Liver (tissue), 8 donors: ENCODE measurements at regions not wholly inside any gene's neighbourhood (a gene's known extent, or its start where the extent isn't known, plus 50 kb on each side); places are given as distances from the start of the nearest gene placed in this dataset.
A peak's percentile ranks its signal among the peaks of the same experiment; 100 is the strongest.

Experiments used
- DNase-seq: peaks from one replicate; pipeline ENCODE4 v3.0.0-alpha.2; 2017; ENCODE audit warnings: low spot score
- H3K27ac ChIP-seq, 2 donors: one replicate each; pipeline ENCODE4 v1.7.0; 2013; ENCODE audit warnings: inconsistent platforms in 2 of 2, low read length in 2 of 2, control low read depth in 1 of 2, low read depth in 1 of 2, mild to moderate bottlenecking in 1 of 2
- H3K27me3 ChIP-seq, 4 donors: one replicate each; pipeline versions ENCODE4 v1.6.1 to v1.7.0; 2013; ENCODE audit warnings: low read length in 3 of 4, inconsistent platforms in 1 of 4, mild to moderate bottlenecking in 1 of 4, moderate library complexity in 1 of 4; ENCODE audit not compliant: control insufficient read depth in 4 of 4, insufficient read depth in 4 of 4
- H3K36me3 ChIP-seq, 4 donors: one replicate each; pipeline versions ENCODE4 v1.6.1 to v1.7.0; 2013; ENCODE audit warnings: low read length in 3 of 4, mild to moderate bottlenecking in 3 of 4, low read depth in 1 of 4, moderate library complexity in 1 of 4; ENCODE audit not compliant: control insufficient read depth in 4 of 4, insufficient read depth in 3 of 4
- H3K4me1 ChIP-seq, 4 donors: one replicate each; pipeline versions ENCODE4 v1.6.1 to v1.7.0; 2013; ENCODE audit warnings: low read length in 3 of 4, mild to moderate bottlenecking in 3 of 4, moderate library complexity in 1 of 4; ENCODE audit not compliant: control insufficient read depth in 4 of 4, insufficient read depth in 4 of 4
- H3K4me3 ChIP-seq, 3 donors: one replicate each; pipeline versions ENCODE4 v1.6.1 to v1.7.0; 2013; ENCODE audit warnings: low read length in 3 of 3, control low read depth in 1 of 3, low read depth in 1 of 3, mild to moderate bottlenecking in 1 of 3
- H3K9ac ChIP-seq, 2 donors: one replicate each; pipeline ENCODE4 v1.7.0; 2013; ENCODE audit warnings: low read length in 2 of 2, mild to moderate bottlenecking in 2 of 2, moderate library complexity in 2 of 2, control low read depth in 1 of 2, low read depth in 1 of 2
- H3K9me3 ChIP-seq, 4 donors: one replicate each; pipeline versions ENCODE4 v1.6.1 to v1.7.0; 2013; ENCODE audit warnings: low read length in 3 of 4; ENCODE audit not compliant: control insufficient read depth in 4 of 4
- ATF3 ChIP-seq: IDR thresholded peaks from 2 replicates; pipeline ENCODE4 v1.6.1; 2016; ENCODE audit warnings: antibody characterized with exemption
- CTCF ChIP-seq: fragments of 150-350 bp; IDR thresholded peaks from 2 replicates; pipeline ENCODE4 v1.5.1; 2017; ENCODE audit warnings: improper control_type of control experiment, low read depth, low read length; ENCODE audit not compliant: missing input control
- EGR1 ChIP-seq, 2 donors: IDR thresholded peaks; 2 replicates each; pipeline ENCODE4 v1.6.1; 2016 to 2018; ENCODE audit warnings: antibody characterized with exemption in 2 of 2, low read depth in 2 of 2
- FOXA1 ChIP-seq: IDR thresholded peaks from 2 replicates; pipeline ENCODE4 v1.6.1; 2016; ENCODE audit warnings: antibody characterized with exemption
- FOXA2 ChIP-seq: IDR thresholded peaks from 2 replicates; pipeline ENCODE4 v1.6.1; 2016; ENCODE audit warnings: antibody characterized with exemption
- GABPA ChIP-seq, 2 donors: IDR thresholded peaks in 1 of 2; conservative IDR thresholded peaks in 1 of 2; 2 replicates each; pipeline ENCODE4 v1.6.1; 2016; ENCODE audit warnings: antibody characterized with exemption in 2 of 2, mild to moderate bottlenecking in 1 of 2, moderate library complexity in 1 of 2
- HNF4A ChIP-seq, 2 donors: conservative IDR thresholded peaks; 2 replicates each; pipeline ENCODE4 v1.6.1; 2016; ENCODE audit warnings: antibody characterized with exemption in 2 of 2, mild to moderate bottlenecking in 2 of 2
- HNF4G ChIP-seq: IDR thresholded peaks from 2 replicates; pipeline ENCODE4 v1.6.1; 2016; ENCODE audit warnings: antibody characterized with exemption
- JUND ChIP-seq, 2 donors: IDR thresholded peaks; 2 replicates each; pipeline ENCODE4 v1.6.1; 2016; ENCODE audit warnings: antibody characterized with exemption in 2 of 2
- MAX ChIP-seq: IDR thresholded peaks from 2 replicates; pipeline ENCODE4 v1.6.1; 2016; ENCODE audit warnings: antibody characterized with exemption
- NR2F2 ChIP-seq: IDR thresholded peaks from 2 replicates; pipeline ENCODE4 v1.6.1; 2016; ENCODE audit warnings: antibody characterized with exemption
- RAD21 ChIP-seq, 2 donors: IDR thresholded peaks; 2 replicates each; pipeline ENCODE4 v1.6.1; 2016; ENCODE audit warnings: antibody characterized with exemption in 2 of 2, mild to moderate bottlenecking in 2 of 2
- REST ChIP-seq: IDR thresholded peaks from 2 replicates; pipeline ENCODE4 v1.6.1; 2016; ENCODE audit warnings: antibody characterized with exemption, mild to moderate bottlenecking
- RXRA ChIP-seq, 2 donors: IDR thresholded peaks; 2 replicates each; pipeline ENCODE4 v1.6.1; 2017 to 2018; ENCODE audit warnings: antibody characterized with exemption in 2 of 2, mild to moderate bottlenecking in 1 of 2
- SP1 ChIP-seq: IDR thresholded peaks from 2 replicates; pipeline ENCODE4 v1.6.1; 2018; ENCODE audit warnings: antibody characterized with exemption, mild to moderate bottlenecking
- TAF1 ChIP-seq: conservative IDR thresholded peaks from 2 replicates; pipeline ENCODE4 v1.6.1; 2016; ENCODE audit warnings: antibody characterized with exemption, mild to moderate bottlenecking
- WGBS: extraction: QIAGEN DNeasy Blood & Tissue Kit; methylation state at CpG from one replicate; pipeline ENCODE4 v1.1.7; 2013; 5-methylcytosine and 5-hydroxymethylcytosine counted together
- donor health status: healthy.
- donor health status: healthy.
- donor health status: healthy.
- donor health status: healthy.
- donor health status: healthy.

GRCh38 chr10:21292763-21293517 lies 232.5 kb downstream of the SKIDA1 start:
- TF ChIP-seq SP1 (peak; percentile 15), FOXA2 (no peak), NR2F2 (peak; percentile 22)
- H3K27me3 ChIP-seq, result peaks cover 0 to 8% (median 0%) of the 10 kb centered on the region in 4 donors
- H3K4me1 ChIP-seq, result peaks cover 0 to 4% (median 0%) of the 10 kb centered on the region in 4 donors
- 7% methylated on average over 14 of the region's 14 CpGs for WGBS
- H3K4me3 ChIP-seq, result no peak overlapping the region
- no peak overlapping the region for H3K27ac ChIP-seq
- H3K9ac ChIP-seq, result no peak overlapping the region
- H3K9me3 ChIP-seq, result peaks cover 0 to 2% (median 0%) of the 10 kb centered on the region in 4 donors
- no peaks in the 10 kb centered on the region for H3K36me3 ChIP-seq
- DNase-seq, result no peak

- no peak overlapping the region for H3K27ac ChIP-seq
- no peaks in the 10 kb centered on the region for H3K36me3 ChIP-seq
- H3K4me3 ChIP-seq, result no peak overlapping the region
- peaks cover 0 to 4% (median 0%) of the 10 kb centered on the region in 4 donors for H3K4me1 ChIP-seq
- TF ChIP-seq GABPA (IDR thresholded peaks at IDR 0.05 in 1 of 2, conservative IDR thresholded peaks at IDR 0.05 in 1 of 2), result no peak
- no peak for TF ChIP-seq FOXA1
- no peak for TF ChIP-seq RXRA (IDR thresholded peaks at IDR 0.05)
- TF ChIP-seq HNF4G, result no peak
- no peak for TF ChIP-seq JUND (IDR thresholded peaks at IDR 0.05)
- TF ChIP-seq FOXA2, result no peak
- TF ChIP-seq SP1, result no peak
- no peak for TF ChIP-seq CTCF
- TF ChIP-seq NR2F2, result no peak
- peaks cover 0 to 2% (median 0%) of the 10 kb centered on the region in 4 donors for H3K9me3 ChIP-seq
- DNase-seq, result no peak
- WGBS, result 70% methylated on average over 2 of the region's 2 CpGs
- no peak overlapping the region for H3K9ac ChIP-seq
- H3K27me3 ChIP-seq, result peaks cover 0 to 8% (median 0%) of the 10 kb centered on the region in 4 donors
Measured at GRCh38 chr10:21290499-21291160, 234.9 kb downstream of the SKIDA1 start.

GRCh38 chr10:21289961-21290360 lies 235.5 kb downstream of the SKIDA1 start:
- 97% methylated on average over 1 of the region's 1 CpG for WGBS

More at GRCh38 chr10:21289961-21290360, 235.5 kb downstream of the SKIDA1 start:
- Histone ChIP-seq H3K36me3 (no peaks in the 10 kb centered on the region), H3K27me3 (peaks cover 0 to 8% (median 0%) of the 10 kb centered on the region in 4 donors), H3K4me1 (peaks cover 0 to 4% (median 0%) of the 10 kb centered on the region in 4 donors), H3K9ac (no peak overlapping the region), H3K9me3 (peaks cover 0 to 2% (median 0%) of the 10 kb centered on the region in 4 donors), H3K27ac (no peak overlapping the region), H3K4me3 (no peak overlapping the region)
- TF ChIP-seq GABPA (IDR thresholded peaks at IDR 0.05 in 1 of 2, conservative IDR thresholded peaks at IDR 0.05 in 1 of 2) (no peak), JUND (IDR thresholded peaks at IDR 0.05) (no peak), HNF4A (conservative IDR thresholded peaks at IDR 0.05) (no peak), FOXA2 (no peak), REST (no peak), TAF1 (no peak), RAD21 (IDR thresholded peaks at IDR 0.05) (no peak), FOXA1 (no peak), MAX (no peak), EGR1 (IDR thresholded peaks at IDR 0.05; ENCODE audit: low read depth in 2 of 2) (no peak), ATF3 (no peak)
- no peak for DNase-seq
